HG02981 (cell line): ENCODE measurements at regions not wholly inside any gene's neighbourhood (a gene's known extent, or its start where the extent isn't known, plus 50 kb on each side); places are given as distances from the start of the nearest gene placed in this dataset.
"Not testable (repeated sequence)": the region's sequence is repeated elsewhere in the genome, so short reads cannot be mapped to it uniquely, and the experiment has no call there.

Experiments
- ATAC-seq: cut with Tn5 transposase; IDR thresholded peaks from one replicate; pipeline ENCODE4 v1.9.1; 2021; ENCODE audit warnings: mild to moderate bottlenecking, moderate library complexity; ENCODE audit not compliant: unreplicated experiment

GRCh38 chr12:76653342-76653741 is 93.8 kb upstream of the OSBPL8 start:
- ATAC-seq, result no peak

- ATAC-seq, result no peak
These were observed 99.2 kb upstream of the ZDHHC17 start for GRCh38 chr12:76664731-76665130.

- no peak for ATAC-seq
These were observed 97.6 kb upstream of the ZDHHC17 start for GRCh38 chr12:76666290-76666835.

DNA sequence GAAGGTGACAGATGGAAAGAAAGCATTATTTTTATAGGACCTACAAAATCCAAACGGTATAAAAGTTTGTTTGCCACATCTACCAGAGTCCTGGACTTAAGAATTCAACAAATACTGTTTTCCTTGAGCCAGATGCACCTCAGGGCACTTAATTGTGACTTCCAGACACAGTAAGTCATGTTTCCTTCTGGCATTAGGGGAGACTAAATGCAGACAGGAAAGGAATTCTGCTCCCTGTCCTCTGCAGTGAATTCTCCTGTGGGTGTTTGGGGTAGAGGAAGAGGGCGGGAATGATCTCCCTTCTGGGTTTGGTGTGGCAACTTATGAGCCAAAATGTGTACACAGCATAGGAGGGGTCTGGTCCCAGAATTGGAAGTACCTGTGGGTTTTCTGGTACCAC is 93.9 kb upstream of the ZDHHC17 start:
- no peak for ATAC-seq

DNA sequence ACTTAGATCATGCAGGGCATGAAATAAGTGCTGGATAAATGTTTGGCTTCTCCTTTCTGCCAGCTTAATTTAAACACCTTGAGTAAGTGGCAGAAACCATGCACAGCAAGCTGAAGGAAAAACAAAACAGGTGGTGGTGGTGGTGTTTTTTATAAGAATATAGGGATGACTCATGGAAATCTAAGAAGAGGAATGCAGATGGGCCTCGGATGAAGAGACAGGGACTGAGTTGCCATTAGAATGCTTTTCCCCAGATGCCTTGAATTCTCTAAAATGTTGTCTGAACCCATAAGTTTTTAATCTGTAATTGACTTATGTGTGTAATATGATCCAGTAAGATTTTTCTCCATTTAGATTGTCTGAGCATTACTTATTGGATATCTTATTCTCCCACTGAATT is 93.1 kb upstream of the ZDHHC17 start:
- no peak for ATAC-seq

- no peak for ATAC-seq
These were observed 89.1 kb upstream of the ZDHHC17 start for GRCh38 chr12:76674669-76675315.

DNA sequence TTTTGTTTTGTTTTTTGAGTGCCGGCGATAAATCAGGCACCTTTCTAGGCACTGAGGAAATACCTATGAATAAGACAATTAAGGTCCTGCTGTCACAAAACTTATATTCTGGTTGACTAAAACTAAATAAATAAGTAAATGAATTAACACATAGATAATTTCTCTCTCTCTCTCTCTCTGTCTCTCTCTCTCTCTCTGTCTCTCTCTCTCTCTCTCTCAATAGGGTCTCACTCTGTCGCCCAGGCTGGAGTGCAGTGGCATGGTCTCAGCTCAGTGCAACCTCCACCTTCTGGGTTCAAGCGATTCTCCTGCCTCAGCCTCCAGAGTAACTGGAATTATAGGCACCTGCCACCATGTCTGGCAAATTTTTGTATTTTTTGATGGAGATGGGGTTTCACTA is 87.7 kb upstream of the ZDHHC17 start:
- ATAC-seq, result not testable (repeated sequence)

DNA sequence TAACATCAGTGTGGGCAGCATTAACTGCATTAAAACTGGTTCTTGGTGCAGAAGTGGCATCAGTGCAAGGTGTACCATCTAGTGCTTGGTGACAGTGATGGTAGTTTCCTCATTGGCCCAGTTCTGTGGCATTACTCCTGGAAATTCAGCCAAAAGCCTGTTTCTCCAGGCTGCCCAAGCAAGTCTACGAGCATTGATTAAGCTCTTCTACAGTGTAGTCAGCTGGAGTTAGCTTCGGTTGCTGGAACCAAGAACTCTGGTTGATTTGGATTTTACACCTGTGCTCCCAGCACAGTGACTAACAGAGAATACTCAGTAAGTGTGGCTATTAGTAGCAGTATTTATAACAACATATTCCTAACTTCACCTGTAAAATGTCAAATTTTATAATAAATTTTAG is 84.9 kb upstream of the ZDHHC17 start:
- no peak for ATAC-seq

DNA sequence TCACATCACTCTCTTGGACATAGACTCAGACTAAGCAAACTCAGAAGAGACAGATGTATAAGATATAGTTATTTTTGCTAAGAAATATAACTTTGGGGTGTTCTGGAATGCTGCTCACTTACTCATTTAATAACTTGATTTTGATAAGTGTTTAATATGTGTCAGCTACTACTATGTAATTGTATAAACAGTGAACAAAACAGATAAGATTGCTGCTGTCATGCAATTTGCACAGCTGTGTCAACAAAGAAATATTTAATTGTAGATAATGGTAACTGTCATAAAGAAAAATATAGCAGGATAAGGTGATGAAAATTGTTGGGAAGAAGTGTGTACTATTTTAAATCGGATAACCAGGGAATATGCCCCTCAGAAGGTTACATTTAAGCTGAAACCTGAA is 84.1 kb upstream of the ZDHHC17 start:
- ATAC-seq, result no peak

DNA sequence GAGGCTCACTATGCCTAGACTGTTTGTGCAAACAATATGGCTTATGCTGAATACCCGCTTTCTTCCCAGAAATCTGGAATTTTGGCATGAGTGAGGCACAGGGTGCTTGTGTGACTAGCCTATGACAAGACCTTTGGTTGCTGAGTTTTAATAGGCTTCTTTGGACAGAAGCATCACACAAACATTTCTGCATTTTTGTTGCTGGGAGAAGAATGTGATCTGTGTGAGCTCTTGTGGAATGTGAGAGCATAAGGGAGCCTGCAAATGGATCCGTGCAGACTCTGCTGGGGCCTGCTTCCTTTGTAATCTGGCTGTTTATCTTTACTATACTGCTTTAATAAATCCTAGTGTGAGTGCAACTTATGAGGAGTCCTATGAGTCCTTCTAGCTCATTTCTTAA is 83.0 kb upstream of the ZDHHC17 start:
- ATAC-seq, result no peak

GRCh38 chr12:76685246-76685678 is 78.7 kb upstream of the ZDHHC17 start:
- ATAC-seq, result no peak

- no peak for ATAC-seq
These were observed 75.9 kb upstream of the ZDHHC17 start for GRCh38 chr12:76687981-76688380.

- ATAC-seq, result no peak
These were observed 75.3 kb upstream of the ZDHHC17 start for GRCh38 chr12:76688631-76689030.

DNA sequence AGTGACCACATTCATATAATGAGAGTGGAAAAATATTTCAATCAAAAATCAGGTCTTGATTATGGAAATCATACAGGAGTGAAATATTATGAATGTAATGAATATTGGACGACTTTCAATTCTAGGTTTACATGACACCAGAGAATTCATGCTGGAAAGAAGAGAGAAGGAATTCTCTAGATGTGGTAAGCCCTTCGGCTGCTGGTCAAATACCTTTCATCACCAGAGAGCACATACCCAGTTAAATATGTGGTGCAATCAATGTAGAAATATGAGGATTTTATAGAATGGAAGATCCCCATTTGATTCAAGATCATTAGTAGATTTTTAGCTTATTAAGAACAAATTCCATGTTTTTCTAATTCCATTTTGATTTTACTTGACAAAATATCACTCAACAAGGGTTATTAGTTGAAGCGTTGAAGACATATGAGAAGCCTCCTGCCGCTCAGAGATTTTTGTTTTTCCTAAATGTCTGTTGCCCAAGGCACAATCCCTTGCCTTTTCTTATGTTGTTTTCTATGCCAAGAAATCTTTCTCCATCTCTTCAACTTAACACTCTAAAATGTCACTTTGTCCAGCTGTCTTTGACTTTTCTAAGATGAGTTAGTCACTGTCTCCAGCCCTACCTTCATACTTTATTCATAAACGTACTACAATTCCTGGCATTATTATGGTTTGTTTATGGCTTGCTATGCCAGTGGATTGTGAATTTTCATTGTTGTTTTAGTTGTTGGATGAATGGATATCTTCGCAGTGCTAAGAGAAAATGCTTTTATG is 72.8 kb upstream of the ZDHHC17 start:
- no peak for ATAC-seq

GRCh38 chr12:76692846-76693245 is 71.1 kb upstream of the ZDHHC17 start:
- no peak for ATAC-seq

- ATAC-seq, result no peak
These were observed 69.5 kb upstream of the ZDHHC17 start for GRCh38 chr12:76694369-76694768.

DNA sequence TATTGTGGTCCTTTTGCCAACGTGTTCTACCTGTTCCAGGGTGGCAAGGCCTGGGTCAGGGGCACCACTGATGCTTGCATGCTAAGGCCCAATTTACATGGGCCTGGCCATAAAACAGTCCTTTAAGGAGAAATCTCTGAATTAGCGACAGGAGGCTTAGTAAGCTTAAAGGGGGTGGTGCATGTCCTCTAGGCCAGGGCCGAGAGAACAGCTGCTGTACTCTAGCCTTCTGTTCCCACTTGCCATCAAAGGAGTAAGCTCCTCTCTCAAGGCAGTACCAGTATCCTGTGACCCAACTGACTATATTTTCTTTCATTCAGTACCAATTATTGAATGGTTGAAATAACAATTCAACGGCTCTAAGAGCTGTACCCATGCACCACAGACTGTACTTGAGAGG is 67.7 kb upstream of the ZDHHC17 start:
- no peak for ATAC-seq

DNA sequence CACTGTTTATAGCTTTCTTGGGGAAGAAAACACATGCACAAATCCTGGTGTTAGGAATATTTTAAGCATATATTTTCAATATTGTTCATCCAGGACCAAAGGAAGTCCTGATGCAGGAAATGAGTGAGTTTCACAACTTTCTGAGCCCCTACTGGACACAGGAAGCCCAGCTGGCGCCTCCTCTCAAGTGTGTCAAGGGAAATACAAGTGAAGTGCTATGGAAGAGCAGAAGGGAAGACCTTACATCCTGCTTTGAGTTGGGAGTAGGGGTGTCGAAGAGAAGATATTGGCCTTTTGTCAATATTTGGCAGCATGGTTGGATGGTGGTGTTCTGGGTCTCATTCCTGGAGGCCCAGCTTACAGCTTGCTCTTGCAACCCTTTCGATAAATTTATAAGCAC is 66.1 kb upstream of the ZDHHC17 start:
- no peak for ATAC-seq

- no peak for ATAC-seq
These were observed 65.6 kb upstream of the ZDHHC17 start for GRCh38 chr12:76698316-76698715.

GRCh38 chr12:76698966-76699365 is 64.9 kb upstream of the ZDHHC17 start:
- ATAC-seq, result no peak

DNA sequence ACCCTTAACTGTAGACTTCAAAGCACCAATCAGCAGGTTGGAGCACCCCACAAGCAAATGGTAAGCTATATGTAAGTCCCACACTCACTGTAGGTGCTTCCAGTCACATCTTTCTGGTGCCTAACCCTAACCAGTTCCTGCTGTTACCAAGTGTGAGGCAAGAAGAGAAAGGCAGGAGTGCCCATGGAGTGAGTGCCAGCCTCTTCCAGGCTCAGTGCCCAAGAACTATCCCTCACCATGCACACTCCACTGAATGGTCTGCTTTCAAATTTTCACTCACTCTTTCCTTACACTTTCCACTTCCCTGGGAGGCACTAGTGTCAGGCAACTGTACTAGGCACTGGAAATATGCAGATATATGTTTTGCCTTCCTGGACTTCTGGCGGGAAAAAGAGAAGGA is 62.2 kb upstream of the ZDHHC17 start:
- no peak for ATAC-seq

GRCh38 chr12:76702946-76703345 is 61.0 kb upstream of the ZDHHC17 start:
- no peak for ATAC-seq
